HG03521 (cell line): ENCODE measurements at regions not wholly inside any gene's neighbourhood (a gene's known extent, or its start where the extent isn't known, plus 50 kb on each side); places are given as distances from the start of the nearest gene placed in this dataset.
"Not testable (repeated sequence)": the region's sequence is repeated elsewhere in the genome, so short reads cannot be mapped to it uniquely, and the experiment has no call there.

Experiments
- ATAC-seq: cut with Tn5 transposase; IDR thresholded peaks from one replicate; pipeline ENCODE4 v1.9.1; 2021; ENCODE audit warnings: mild to moderate bottlenecking, moderate library complexity; ENCODE audit not compliant: unreplicated experiment

- ATAC-seq = no peak
Observed at GRCh38 chr12:87596134-87596533, 433.1 kb downstream of the C12orf50 start.

GRCh38 chr12:87585882-87586557 is 443.2 kb downstream of the C12orf50 start:
- no peak for ATAC-seq

- ATAC-seq = not testable (repeated sequence)
Observed at GRCh38 chr12:87579091-87579490, 450.1 kb downstream of the C12orf50 start.

GRCh38 chr12:87575906-87576305 is 453.3 kb downstream of the C12orf50 start:
- ATAC-seq = no peak

- ATAC-seq = not testable (repeated sequence)
Observed at GRCh38 chr12:87566918-87567317, 462.3 kb downstream of the C12orf50 start.

GRCh38 chr12:87556985-87557384 is 472.2 kb downstream of the C12orf50 start:
- ATAC-seq = no peak

- not testable (repeated sequence) for ATAC-seq
Observed at GRCh38 chr12:87531213-87531612, 498.0 kb downstream of the C12orf50 start.

GRCh38 chr12:87529413-87529812 is 499.8 kb downstream of the C12orf50 start:
- no peak for ATAC-seq

- no peak for ATAC-seq
Observed at GRCh38 chr12:87520968-87521367, 508.2 kb downstream of the C12orf50 start.

- no peak for ATAC-seq
Observed at GRCh38 chr12:87518481-87518880, 510.7 kb downstream of the C12orf50 start.

- ATAC-seq = no peak
Observed at GRCh38 chr12:87518036-87518435, 511.2 kb downstream of the C12orf50 start.

GRCh38 chr12:87513536-87514280 is 515.5 kb downstream of the C12orf50 start:
- ATAC-seq = no peak

GRCh38 chr12:87511371-87511770 is 517.8 kb downstream of the C12orf50 start:
- ATAC-seq = no peak

GRCh38 chr12:87509237-87509820 is 519.9 kb downstream of the C12orf50 start:
- no peak for ATAC-seq

- no peak for ATAC-seq
Observed at GRCh38 chr12:87491598-87491997, 537.6 kb downstream of the C12orf50 start.

- no peak for ATAC-seq
Observed at GRCh38 chr12:87491089-87491488, 538.1 kb downstream of the C12orf50 start.

- ATAC-seq = no peak
Observed at GRCh38 chr12:87469295-87469694, 559.9 kb downstream of the C12orf50 start.

- no peak for ATAC-seq
Observed at GRCh38 chr12:87467936-87468335, 561.3 kb downstream of the C12orf50 start.

- no peak for ATAC-seq
Observed at GRCh38 chr12:87464565-87464964, 564.6 kb downstream of the C12orf50 start.

- no peak for ATAC-seq
Observed at GRCh38 chr12:87444039-87444438, 585.2 kb downstream of the C12orf50 start.

GRCh38 chr12:87441511-87441910 is 587.7 kb downstream of the C12orf50 start:
- ATAC-seq = no peak
